ENCODE measurements at regions not wholly inside any gene's neighbourhood (a gene's known extent, or its start where the extent isn't known, plus 50 kb on each side); places are given as distances from the start of the nearest gene placed in this dataset.
"Not testable (repeated sequence)": the region's sequence is repeated elsewhere in the genome, so short reads cannot be mapped to it uniquely, and the experiment has no call there.

GRCh38 chr2:147420947-147421675, 423.7 kb upstream of the ACVR2A start:
- DNase-seq (no peak), ATAC-seq (no peak)
- TF ChIP-seq, protein P1, sequence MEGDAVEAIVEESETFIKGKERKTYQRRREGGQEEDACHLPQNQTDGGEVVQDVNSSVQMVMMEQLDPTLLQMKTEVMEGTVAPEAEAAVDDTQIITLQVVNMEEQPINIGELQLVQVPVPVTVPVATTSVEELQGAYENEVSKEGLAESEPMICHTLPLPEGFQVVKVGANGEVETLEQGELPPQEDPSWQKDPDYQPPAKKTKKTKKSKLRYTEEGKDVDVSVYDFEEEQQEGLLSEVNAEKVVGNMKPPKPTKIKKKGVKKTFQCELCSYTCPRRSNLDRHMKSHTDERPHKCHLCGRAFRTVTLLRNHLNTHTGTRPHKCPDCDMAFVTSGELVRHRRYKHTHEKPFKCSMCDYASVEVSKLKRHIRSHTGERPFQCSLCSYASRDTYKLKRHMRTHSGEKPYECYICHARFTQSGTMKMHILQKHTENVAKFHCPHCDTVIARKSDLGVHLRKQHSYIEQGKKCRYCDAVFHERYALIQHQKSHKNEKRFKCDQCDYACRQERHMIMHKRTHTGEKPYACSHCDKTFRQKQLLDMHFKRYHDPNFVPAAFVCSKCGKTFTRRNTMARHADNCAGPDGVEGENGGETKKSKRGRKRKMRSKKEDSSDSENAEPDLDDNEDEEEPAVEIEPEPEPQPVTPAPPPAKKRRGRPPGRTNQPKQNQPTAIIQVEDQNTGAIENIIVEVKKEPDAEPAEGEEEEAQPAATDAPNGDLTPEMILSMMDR (IDR thresholded peaks at IDR 0.05), result no peak
- no peaks in the 10 kb centered on the region for H3K4me1 ChIP-seq (ENCODE audit: low read depth)
- no peaks in the 10 kb centered on the region for H3K9me3 ChIP-seq
- intact Hi-C loops (cut with DNase I, micrococcal nuclease), result no loop called here
- H3K36me3 ChIP-seq (ENCODE audit: low read depth), result no peaks in the 10 kb centered on the region
- H3K4me3 ChIP-seq, result no peak overlapping the region

- TF ChIP-seq, protein P1 (IDR thresholded peaks at IDR 0.05), result no peak
- ATAC-seq (no peak), DNase-seq (no peak)
- H3K4me3 ChIP-seq, result no peak overlapping the region
- intact Hi-C loops (cut with DNase I, micrococcal nuclease), result no loop called here
- no peaks in the 10 kb centered on the region for H3K9me3 ChIP-seq
- no peaks in the 10 kb centered on the region for H3K36me3 ChIP-seq (ENCODE audit: low read depth)
- no peaks in the 10 kb centered on the region for H3K4me1 ChIP-seq (ENCODE audit: low read depth)
Observed at GRCh38 chr2:147420517-147420916, 424.3 kb upstream of the ACVR2A start.

GRCh38 chr2:147416099-147416498, 428.7 kb upstream of the ACVR2A start:
- no peaks in the 10 kb centered on the region for H3K4me1 ChIP-seq (ENCODE audit: low read depth)
- peak; percentile 93 for ATAC-seq
- H3K4me3 ChIP-seq, result no peak overlapping the region
- TF ChIP-seq, protein P1 (IDR thresholded peaks at IDR 0.05), result no peak
- H3K36me3 ChIP-seq (ENCODE audit: low read depth), result no peaks in the 10 kb centered on the region
- intact Hi-C loops (cut with DNase I, micrococcal nuclease), result no loop called here
- DNase-seq, result no peak
- H3K9me3 ChIP-seq, result no peaks in the 10 kb centered on the region

DNA sequence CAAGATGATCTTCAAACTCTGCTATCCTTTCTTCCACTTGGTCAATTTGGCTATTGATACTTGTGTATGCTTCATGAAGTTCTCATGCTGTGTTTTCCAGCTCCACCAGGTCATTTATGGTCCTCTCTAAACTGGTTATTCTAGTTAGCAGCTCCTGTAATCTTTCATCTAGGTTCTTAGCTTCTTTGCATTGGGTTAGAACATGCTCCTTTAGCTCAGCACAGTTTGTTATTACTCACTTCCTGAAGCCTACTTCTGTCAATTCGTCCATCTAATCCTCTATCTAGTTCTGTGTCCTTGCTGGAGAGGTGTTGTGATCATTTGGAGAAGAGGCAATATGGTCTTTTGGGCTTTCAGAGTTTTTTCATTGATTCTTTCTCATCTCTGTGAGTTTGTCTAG, 430.2 kb upstream of the ACVR2A start:
- ATAC-seq; H3K4me3 ChIP-seq; intact Hi-C loops (cut with DNase I, micrococcal nuclease); H3K4me1 ChIP-seq (ENCODE audit: low read depth); DNase-seq; H3K36me3 ChIP-seq (ENCODE audit: low read depth); H3K9me3 ChIP-seq: not testable (repeated sequence)

- TF ChIP-seq, protein P1 (IDR thresholded peaks at IDR 0.05), result no peak
- H3K4me1 ChIP-seq (ENCODE audit: low read depth), result no peaks in the 10 kb centered on the region
- no peaks in the 10 kb centered on the region for H3K9me3 ChIP-seq
- no peak for ATAC-seq
- no peak for DNase-seq
- no peaks in the 10 kb centered on the region for H3K36me3 ChIP-seq (ENCODE audit: low read depth)
- no peak overlapping the region for H3K4me3 ChIP-seq
- intact Hi-C loops (cut with DNase I, micrococcal nuclease), result no loop called here
Observed at GRCh38 chr2:147408357-147408756, 436.5 kb upstream of the ACVR2A start.

GRCh38 chr2:147405651-147406050, 439.2 kb upstream of the ACVR2A start:
- no peaks in the 10 kb centered on the region for H3K36me3 ChIP-seq (ENCODE audit: low read depth)
- H3K4me3 ChIP-seq, result no peak overlapping the region
- TF ChIP-seq, protein P1 (IDR thresholded peaks at IDR 0.05), result no peak
- ATAC-seq, result no peak
- H3K4me1 ChIP-seq (ENCODE audit: low read depth), result no peaks in the 10 kb centered on the region
- intact Hi-C loops (cut with DNase I, micrococcal nuclease), result no loop called here
- no peak for DNase-seq
- no peaks in the 10 kb centered on the region for H3K9me3 ChIP-seq

Data from mucosa of descending colon (tissue), 3 donors.